Stomach (tissue), 8 donors: ENCODE measurements at regions not wholly inside any gene's neighbourhood (a gene's known extent, or its start where the extent isn't known, plus 50 kb on each side); places are given as distances from the start of the nearest gene placed in this dataset.

Experiments
- DNase-seq, 2 donors: peaks; one replicate each; pipeline versions ENCODE4 v3.0.0 to v3.0.0-alpha.2; 2013 to 2019
- H3K27ac ChIP-seq, 5 donors: fragments of 200-600 bp in 4 of 5; sonication (generic) in 4 of 5; one replicate each; pipeline ENCODE4 v1.5.1; 2013 to 2019; ENCODE audit warnings: mild to moderate bottlenecking in 1 of 5, moderate library complexity in 1 of 5
- H3K27me3 ChIP-seq, 3 donors: fragments of 200-600 bp; sonication (generic); one replicate each; pipeline ENCODE4 v1.5.1; 2017 to 2019; ENCODE audit warnings: mixed run types in 1 of 3
- H3K36me3 ChIP-seq, 4 donors: fragments of 200-600 bp; sonication (generic); 1 replicate in 3 of 4; 2 replicates in 1 of 4; pipeline ENCODE4 v1.5.1; 2016 to 2019
- H3K4me1 ChIP-seq, 4 donors: fragments of 200-600 bp; sonication (generic); one replicate each; pipeline ENCODE4 v1.5.1; 2016 to 2019
- H3K4me3 ChIP-seq, 4 donors: fragments of 200-600 bp; sonication (generic) in 3 of 4; one replicate each; pipeline ENCODE4 v1.5.1; 2016 to 2019; ENCODE audit warnings: mild to moderate bottlenecking in 1 of 4
- H3K9me3 ChIP-seq, 4 donors: fragments of 200-600 bp; sonication (generic); one replicate each; pipeline ENCODE4 v1.5.1; 2016 to 2019
- EP300 ChIP-seq: sonication (generic); formaldehyde crosslinking; IDR thresholded peaks from one replicate; pipeline ENCODE4 v1.6.1; 2017; ENCODE audit warnings: antibody characterized with exemption
- POLR2A ChIP-seq, 4 donors: fragments of 450-650 bp; IDR thresholded peaks; one replicate each; pipeline ENCODE4 v1.6.1; 2016; ENCODE audit warnings: antibody characterized with exemption in 4 of 4, control low read depth in 2 of 4, mild to moderate bottlenecking in 1 of 4, moderate library complexity in 1 of 4
- POLR2AphosphoS5 ChIP-seq, 3 donors: sonication (generic); formaldehyde crosslinking; IDR thresholded peaks; one replicate each; pipeline ENCODE4 v1.6.1; 2016; ENCODE audit warnings: antibody characterized with exemption in 3 of 3
- WGBS, 5 donors: extraction: QIAGEN DNeasy Blood & Tissue Kit in 3 of 5; methylation state at CpG; one replicate each; pipeline versions ENCODE4 v1.1.5 to v1.1.7; 2013 to 2018; 5-methylcytosine and 5-hydroxymethylcytosine counted together
- intact Hi-C: fragments of 100-400 bp; cut with DNase I; formaldehyde crosslinking; loops from one replicate; pipeline ENCODE4 v1.15.1; 2023; ENCODE audit warnings: low total_unique reads
- TF ChIP-seq, protein P1 (sequence below), 7 experiments: fragments of 450-650 bp in 4 of 7; fragments of 200-600 bp in 3 of 7; sonication (generic) in 3 of 7; IDR thresholded peaks; one replicate each; pipeline ENCODE4 v1.5.1; 2016 to 2019; ENCODE audit warnings: antibody characterized with exemption in 7 of 7, control low read depth in 2 of 7, mild to moderate bottlenecking in 1 of 7
- donor health status: healthy with polysubstance abuse.
- donor health status: Bipolar disorder and iron deficiency.
- donor health status: healthy.

GRCh38 chr10:107379601-107380000 lies 215.1 kb upstream of the SORCS1 start:
- no peaks in the 10 kb centered on the region for H3K36me3 ChIP-seq
- H3K4me3 ChIP-seq = no peak overlapping the region
- intact Hi-C loops = no loop called here

DNA sequence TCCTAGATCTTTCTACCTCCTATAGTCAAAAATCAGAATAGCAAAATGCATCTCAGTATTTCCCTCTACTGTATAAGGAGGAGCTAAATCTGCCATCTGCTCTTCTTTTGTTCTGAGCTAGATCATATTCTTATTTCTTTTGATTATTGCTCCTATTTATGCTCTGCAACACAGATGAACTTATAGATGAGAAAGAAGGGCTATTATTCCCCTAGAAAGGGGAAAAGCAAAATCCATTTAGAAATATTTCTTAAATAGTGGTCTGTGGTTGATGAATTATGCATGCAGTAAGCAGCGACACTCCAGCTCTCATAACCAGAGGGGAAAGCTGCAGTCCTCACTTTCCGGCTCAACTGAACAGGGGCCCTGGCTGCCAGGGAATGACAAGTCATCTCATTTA lies 207.3 kb upstream of the SORCS1 start:
- H3K27ac ChIP-seq = no peak overlapping the region
- intact Hi-C loops = no loop called here

More at GRCh38 chr10:107379601-107380000, 215.1 kb upstream of the SORCS1 start:
- WGBS, 5 donors = 83 to 91% (median 87%) methylated on average over 2 of the region's 2 CpGs
- DNase-seq = no peak
- Histone ChIP-seq H3K4me1 (no peaks in the 10 kb centered on the region), H3K27me3 (no peaks in the 10 kb centered on the region), H3K27ac (no peak overlapping the region), H3K9me3 (no peaks in the 10 kb centered on the region)
- TF ChIP-seq, protein P1, sequence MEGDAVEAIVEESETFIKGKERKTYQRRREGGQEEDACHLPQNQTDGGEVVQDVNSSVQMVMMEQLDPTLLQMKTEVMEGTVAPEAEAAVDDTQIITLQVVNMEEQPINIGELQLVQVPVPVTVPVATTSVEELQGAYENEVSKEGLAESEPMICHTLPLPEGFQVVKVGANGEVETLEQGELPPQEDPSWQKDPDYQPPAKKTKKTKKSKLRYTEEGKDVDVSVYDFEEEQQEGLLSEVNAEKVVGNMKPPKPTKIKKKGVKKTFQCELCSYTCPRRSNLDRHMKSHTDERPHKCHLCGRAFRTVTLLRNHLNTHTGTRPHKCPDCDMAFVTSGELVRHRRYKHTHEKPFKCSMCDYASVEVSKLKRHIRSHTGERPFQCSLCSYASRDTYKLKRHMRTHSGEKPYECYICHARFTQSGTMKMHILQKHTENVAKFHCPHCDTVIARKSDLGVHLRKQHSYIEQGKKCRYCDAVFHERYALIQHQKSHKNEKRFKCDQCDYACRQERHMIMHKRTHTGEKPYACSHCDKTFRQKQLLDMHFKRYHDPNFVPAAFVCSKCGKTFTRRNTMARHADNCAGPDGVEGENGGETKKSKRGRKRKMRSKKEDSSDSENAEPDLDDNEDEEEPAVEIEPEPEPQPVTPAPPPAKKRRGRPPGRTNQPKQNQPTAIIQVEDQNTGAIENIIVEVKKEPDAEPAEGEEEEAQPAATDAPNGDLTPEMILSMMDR (IDR thresholded peaks at IDR 0.05) = no peak
- TF ChIP-seq POLR2AphosphoS5 (IDR thresholded peaks at IDR 0.05) (no peak), POLR2A (IDR thresholded peaks at IDR 0.05) (no peak), EP300 (no peak)

DNA sequence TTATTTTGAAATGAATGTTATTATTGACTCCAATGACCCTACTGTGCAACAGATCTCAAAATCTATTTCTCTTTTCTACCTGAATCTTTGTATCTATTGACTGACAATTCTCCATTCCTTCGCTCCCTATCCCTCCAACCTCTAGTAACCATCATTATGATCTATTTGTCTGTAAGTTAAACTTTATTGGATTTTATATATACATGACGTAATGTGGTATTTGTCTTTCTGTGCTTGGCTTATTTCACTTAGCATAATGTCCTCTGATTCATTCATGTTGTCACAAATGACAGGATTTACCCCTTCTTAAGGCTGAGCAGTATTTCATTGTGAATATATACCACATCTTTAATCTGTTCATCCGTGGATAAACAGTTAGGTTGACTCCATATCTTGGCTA lies 200.4 kb upstream of the SORCS1 start:
- no peaks in the 10 kb centered on the region for H3K27me3 ChIP-seq
- H3K4me1 ChIP-seq = no peaks in the 10 kb centered on the region
- TF ChIP-seq, protein P1 (IDR thresholded peaks at IDR 0.05) = no peak
- no peak for TF ChIP-seq POLR2AphosphoS5 (IDR thresholded peaks at IDR 0.05)
- no peak for TF ChIP-seq EP300
- no peak for TF ChIP-seq POLR2A (IDR thresholded peaks at IDR 0.05)
- no peak overlapping the region for H3K27ac ChIP-seq
- WGBS, 5 donors = 73 to 78% (median 77%) methylated on average over 3 of the region's 3 CpGs
- no peaks in the 10 kb centered on the region for H3K9me3 ChIP-seq
- no peak for DNase-seq
- intact Hi-C loops = no loop called here
- H3K4me3 ChIP-seq = no peak overlapping the region
- H3K36me3 ChIP-seq = no peaks in the 10 kb centered on the region

More for the DNA sequence above, 207.3 kb upstream of the SORCS1 start:
- H3K4me3 ChIP-seq = no peak overlapping the region
- WGBS, 5 donors = 82 to 86% (median 84%) methylated on average over 2 of the region's 2 CpGs
- H3K9me3 ChIP-seq = no peaks in the 10 kb centered on the region
- no peaks in the 10 kb centered on the region for H3K4me1 ChIP-seq
- no peaks in the 10 kb centered on the region for H3K36me3 ChIP-seq
- TF ChIP-seq POLR2A (IDR thresholded peaks at IDR 0.05) = no peak
- TF ChIP-seq POLR2AphosphoS5 (IDR thresholded peaks at IDR 0.05) = no peak
- no peak for TF ChIP-seq EP300
- TF ChIP-seq, protein P1 (IDR thresholded peaks at IDR 0.05) = no peak
- H3K27me3 ChIP-seq = no peaks in the 10 kb centered on the region
- DNase-seq = no peak

DNA sequence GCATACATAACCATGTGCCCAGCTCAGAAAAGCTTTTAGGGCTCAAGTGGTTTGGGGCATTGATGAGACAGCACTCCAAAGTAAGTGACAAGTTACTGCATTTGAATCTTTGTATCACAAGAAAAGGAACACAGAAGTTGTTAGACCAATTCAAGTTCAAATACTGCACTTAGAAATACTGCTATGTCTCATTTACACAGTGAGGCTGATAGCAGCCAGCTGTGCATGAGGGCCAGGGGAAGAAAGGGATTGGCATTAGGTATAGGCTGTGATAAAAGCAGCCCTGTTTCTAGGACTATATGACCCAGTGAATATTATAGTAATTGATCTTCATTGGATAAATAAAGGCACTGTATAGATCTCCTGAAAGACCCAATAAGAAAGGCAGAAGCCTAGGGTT lies 197.8 kb upstream of the SORCS1 start:
- no peak overlapping the region for H3K4me3 ChIP-seq
- no peaks in the 10 kb centered on the region for H3K36me3 ChIP-seq
- no peaks in the 10 kb centered on the region for H3K9me3 ChIP-seq
- no peaks in the 10 kb centered on the region for H3K4me1 ChIP-seq
- H3K27ac ChIP-seq = no peak overlapping the region
- no peak for DNase-seq
- H3K27me3 ChIP-seq = no peaks in the 10 kb centered on the region
- intact Hi-C loops = no loop called here
- TF ChIP-seq EP300 (no peak), POLR2A (IDR thresholded peaks at IDR 0.05) (no peak), POLR2AphosphoS5 (IDR thresholded peaks at IDR 0.05) (no peak)
- TF ChIP-seq, protein P1 (IDR thresholded peaks at IDR 0.05) = no peak
